Chondrocyte (in vitro differentiated cells): ENCODE measurements at regions not wholly inside any gene's neighbourhood (a gene's known extent, or its start where the extent isn't known, plus 50 kb on each side); places are given as distances from the start of the nearest gene placed in this dataset.

Experiments used
- DNase-seq: peaks from one replicate; pipeline ENCODE4 v3.0.0; 2021; ENCODE audit warnings: mixed read lengths, low spot score
- H3K27ac Mint-ChIP-seq: one replicate; pipeline ENCODE4 v1.8.0; 2021; ENCODE audit warnings: mild to moderate bottlenecking, moderate library complexity, mixed read lengths; ENCODE audit not compliant: unreplicated experiment
- H3K27me3 Mint-ChIP-seq: 2 replicates; pipeline ENCODE4 v1.8.0; 2021; ENCODE audit warnings: low read depth, mixed read lengths
- H3K36me3 Mint-ChIP-seq: 2 replicates; pipeline ENCODE4 v1.8.0; 2021; ENCODE audit warnings: low read depth, mixed read lengths
- H3K4me1 Mint-ChIP-seq: 2 replicates; pipeline ENCODE4 v1.8.0; 2021; ENCODE audit warnings: low read depth, mild to moderate bottlenecking, mixed read lengths
- H3K4me3 Mint-ChIP-seq: one replicate; pipeline ENCODE4 v1.8.0; 2021; ENCODE audit warnings: mild to moderate bottlenecking, moderate library complexity, mixed read lengths; ENCODE audit not compliant: unreplicated experiment
- H3K9me3 Mint-ChIP-seq: 2 replicates; pipeline ENCODE4 v1.8.0; 2021; ENCODE audit warnings: low read depth, mixed read lengths
- TF ChIP-seq, protein P1 (sequence below): fragments of 200-600 bp; sonication (generic); IDR thresholded peaks from 2 replicates; pipeline ENCODE4 v1.5.0; 2021; ENCODE audit warnings: antibody characterized with exemption, mild to moderate bottlenecking, moderate library complexity

DNA sequence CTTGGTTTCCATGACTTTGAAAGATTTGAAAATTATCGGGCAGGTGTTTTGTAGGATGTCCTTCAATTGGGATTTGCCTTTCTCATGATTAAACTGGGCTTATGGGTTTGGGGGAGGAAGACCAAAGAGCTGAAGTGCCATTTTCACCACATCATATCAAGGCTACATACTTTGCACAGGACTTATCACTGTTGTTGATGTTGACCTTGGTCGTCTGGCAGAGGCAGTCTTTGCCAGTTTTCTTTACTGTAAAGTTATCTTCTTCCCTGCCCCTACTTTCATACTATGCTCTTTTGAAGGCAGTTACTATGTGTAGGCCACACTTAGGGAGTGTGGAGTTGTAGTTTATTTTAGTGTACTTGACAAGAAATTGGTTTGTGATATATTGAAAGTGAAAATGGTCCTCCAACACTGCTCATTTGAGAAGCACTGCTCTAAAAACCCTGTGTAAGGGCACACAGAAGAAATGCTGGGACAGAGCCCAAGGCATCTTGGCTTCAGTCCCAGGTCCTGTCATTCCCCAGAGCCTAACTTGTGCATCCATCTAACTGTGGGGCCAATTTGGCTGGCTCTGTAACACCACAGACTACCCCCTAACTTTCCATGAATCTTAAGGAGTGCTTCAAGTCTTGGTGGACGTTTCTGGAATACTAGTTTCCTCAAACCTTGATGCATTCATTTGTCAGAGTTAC, 384.9 kb downstream of the KCNRG start:
- Mint-ChIP-seq H3K27ac (peak overlapping the region; percentile 36), H3K4me3 (no peak overlapping the region), H3K36me3 (no peaks in the 10 kb centered on the region), H3K9me3 (peaks cover 3% of the 10 kb centered on the region), H3K4me1 (peaks cover 22% of the 10 kb centered on the region), H3K27me3 (no peaks in the 10 kb centered on the region)
- TF ChIP-seq, protein P1, sequence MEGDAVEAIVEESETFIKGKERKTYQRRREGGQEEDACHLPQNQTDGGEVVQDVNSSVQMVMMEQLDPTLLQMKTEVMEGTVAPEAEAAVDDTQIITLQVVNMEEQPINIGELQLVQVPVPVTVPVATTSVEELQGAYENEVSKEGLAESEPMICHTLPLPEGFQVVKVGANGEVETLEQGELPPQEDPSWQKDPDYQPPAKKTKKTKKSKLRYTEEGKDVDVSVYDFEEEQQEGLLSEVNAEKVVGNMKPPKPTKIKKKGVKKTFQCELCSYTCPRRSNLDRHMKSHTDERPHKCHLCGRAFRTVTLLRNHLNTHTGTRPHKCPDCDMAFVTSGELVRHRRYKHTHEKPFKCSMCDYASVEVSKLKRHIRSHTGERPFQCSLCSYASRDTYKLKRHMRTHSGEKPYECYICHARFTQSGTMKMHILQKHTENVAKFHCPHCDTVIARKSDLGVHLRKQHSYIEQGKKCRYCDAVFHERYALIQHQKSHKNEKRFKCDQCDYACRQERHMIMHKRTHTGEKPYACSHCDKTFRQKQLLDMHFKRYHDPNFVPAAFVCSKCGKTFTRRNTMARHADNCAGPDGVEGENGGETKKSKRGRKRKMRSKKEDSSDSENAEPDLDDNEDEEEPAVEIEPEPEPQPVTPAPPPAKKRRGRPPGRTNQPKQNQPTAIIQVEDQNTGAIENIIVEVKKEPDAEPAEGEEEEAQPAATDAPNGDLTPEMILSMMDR = no peak
- DNase-seq = no peak

DNA sequence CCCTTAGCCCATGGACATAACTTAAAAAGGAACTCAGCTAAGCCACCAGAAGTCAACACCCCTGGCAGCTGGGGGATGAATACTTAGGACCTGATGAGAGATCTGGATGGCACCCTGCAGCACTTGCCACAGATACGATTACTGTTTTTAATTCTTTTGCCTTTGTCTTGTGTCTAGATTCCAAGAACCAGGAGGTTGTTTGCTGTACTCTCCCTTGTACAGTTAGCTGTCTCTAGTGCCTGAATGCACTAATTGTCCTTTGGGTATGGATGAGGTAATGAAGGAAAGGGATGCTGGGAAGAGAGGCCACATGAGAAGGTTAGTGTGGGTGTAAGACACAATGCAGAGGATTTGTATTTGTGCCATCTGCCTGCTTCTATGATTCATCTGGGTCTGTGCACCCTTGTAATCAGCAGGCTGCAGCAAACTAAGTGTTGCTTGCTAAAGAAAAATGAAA, 385.8 kb downstream of the KCNRG start:
- Mint-ChIP-seq H3K36me3 (no peaks in the 10 kb centered on the region), H3K27ac (no peak overlapping the region), H3K27me3 (no peaks in the 10 kb centered on the region), H3K9me3 (peaks cover 3% of the 10 kb centered on the region), H3K4me3 (no peak overlapping the region), H3K4me1 (peaks cover 22% of the 10 kb centered on the region)
- TF ChIP-seq, protein P1 = no peak
- no peak for DNase-seq

DNA sequence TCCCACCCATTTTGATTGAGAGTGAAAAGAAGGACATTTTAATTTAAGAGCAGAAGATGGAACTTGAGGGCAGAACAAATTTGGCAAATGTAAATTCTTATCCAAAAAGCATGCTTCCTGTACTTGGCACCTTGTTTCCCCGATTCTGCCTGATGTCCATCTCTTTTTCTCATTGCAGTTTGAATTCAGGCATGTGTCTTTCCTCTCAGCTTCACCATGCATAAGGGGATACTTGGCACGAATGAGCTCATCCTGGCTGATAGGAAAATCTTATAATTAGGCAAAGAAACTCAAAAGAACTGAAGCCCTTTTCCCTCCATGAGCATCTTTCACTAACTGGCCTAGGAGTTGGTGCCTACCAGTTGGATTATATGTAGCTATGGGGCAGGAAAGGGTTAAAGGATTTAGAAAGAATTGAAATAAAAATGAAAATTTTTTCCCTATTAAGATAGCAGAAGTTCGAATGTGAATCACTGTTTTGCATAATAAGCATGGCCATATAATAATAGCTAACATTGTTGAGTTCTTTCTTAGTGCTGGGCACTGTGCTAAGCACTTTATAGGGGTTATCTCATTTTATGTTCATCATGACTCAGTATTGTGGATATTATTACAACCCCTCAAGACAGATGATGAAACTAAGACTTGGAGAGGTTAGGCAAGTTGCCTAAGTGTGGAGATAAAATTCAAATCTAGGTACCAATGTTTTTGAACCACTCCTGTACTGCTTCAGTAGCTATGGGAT, 386.6 kb downstream of the KCNRG start:
- no peak for DNase-seq

DNA sequence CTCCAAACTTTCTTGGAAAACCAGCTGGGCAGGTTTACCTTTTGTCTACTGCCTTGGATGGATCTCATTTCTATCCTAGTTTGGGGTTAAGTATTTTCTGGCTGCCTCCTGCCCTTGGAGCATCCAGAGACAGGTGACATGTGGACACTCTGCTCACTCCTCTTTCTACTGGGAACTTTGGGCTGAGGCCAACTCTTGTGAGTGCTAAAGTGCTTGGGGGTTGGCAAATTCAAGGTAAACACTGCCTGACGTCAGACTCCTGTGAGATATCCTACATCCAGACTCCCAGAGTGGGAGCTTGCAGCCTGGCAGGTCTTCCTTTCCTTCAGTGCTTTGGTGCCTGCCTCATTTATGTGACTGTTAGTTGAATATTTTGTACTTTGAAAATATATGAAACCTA, 388.1 kb downstream of the KCNRG start:
- TF ChIP-seq, protein P1 = no peak
- Mint-ChIP-seq H3K27ac (no peak overlapping the region), H3K9me3 (peaks cover 3% of the 10 kb centered on the region), H3K4me3 (no peak overlapping the region), H3K36me3 (no peaks in the 10 kb centered on the region), H3K27me3 (no peaks in the 10 kb centered on the region), H3K4me1 (peaks cover 22% of the 10 kb centered on the region)
- no peak for DNase-seq

More for the DNA sequence above, 386.6 kb downstream of the KCNRG start:
- H3K4me3 Mint-ChIP-seq = no peak overlapping the region
- H3K36me3 Mint-ChIP-seq = no peaks in the 10 kb centered on the region
- peaks cover 22% of the 10 kb centered on the region for H3K4me1 Mint-ChIP-seq
- H3K27me3 Mint-ChIP-seq = no peaks in the 10 kb centered on the region
- H3K9me3 Mint-ChIP-seq = peaks cover 3% of the 10 kb centered on the region
- H3K27ac Mint-ChIP-seq = no peak overlapping the region
- TF ChIP-seq, protein P1 = no peak

DNA sequence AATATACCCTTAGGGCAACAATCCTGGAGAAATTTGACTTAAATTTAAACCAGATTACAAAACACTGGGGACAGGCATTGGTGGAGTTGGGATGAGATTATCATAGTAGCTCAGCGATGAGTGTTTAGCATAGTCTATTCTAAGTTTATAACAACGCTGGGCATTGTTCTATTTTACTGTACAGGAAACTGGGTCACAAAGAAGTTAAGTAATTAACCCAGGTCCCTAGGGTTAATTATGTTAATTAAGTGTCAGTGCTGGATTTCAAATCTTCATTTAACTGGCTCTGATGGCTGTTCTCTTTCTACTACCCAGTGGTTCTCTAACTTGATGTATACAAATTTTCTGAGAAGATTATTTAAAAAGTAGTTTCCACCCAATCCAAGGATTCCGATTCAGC, 388.9 kb downstream of the KCNRG start:
- peaks cover 22% of the 10 kb centered on the region for H3K4me1 Mint-ChIP-seq
- no peaks in the 10 kb centered on the region for H3K36me3 Mint-ChIP-seq
- no peak for DNase-seq
- no peaks in the 10 kb centered on the region for H3K27me3 Mint-ChIP-seq
- TF ChIP-seq, protein P1 = no peak
- H3K9me3 Mint-ChIP-seq = peaks cover 3% of the 10 kb centered on the region
- no peak overlapping the region for H3K27ac Mint-ChIP-seq
- no peak overlapping the region for H3K4me3 Mint-ChIP-seq
